ENCODE measurements at regions not wholly inside any gene's neighbourhood (a gene's known extent, or its start where the extent isn't known, plus 50 kb on each side); places are given as distances from the start of the nearest gene placed in this dataset.
"Not testable (repeated sequence)": the region's sequence is repeated elsewhere in the genome, so short reads cannot be mapped to it uniquely, and the experiment has no call there.

GRCh38 chr16:27640277-27640600 lies 90.3 kb downstream of the KATNIP start:
- Histone ChIP-seq H3K4me1 (ENCODE audit: insufficient read depth, low read length) (no peaks in the 10 kb centered on the region), H3K79me2 (ENCODE audit: insufficient read depth, low read length) (no peaks in the 10 kb centered on the region), H3K4me3 (ENCODE audit: low read depth in 1 of 2, low read length in 2 of 2) (no peak overlapping the region), H3K27me3 (ENCODE audit: insufficient read depth, low read length, poor library complexity) (no peaks in the 10 kb centered on the region), H3K9me3 (ENCODE audit: insufficient read depth, low read length, severe bottlenecking) (no peaks in the 10 kb centered on the region), H3K4me2 (ENCODE audit: insufficient read depth, low read length) (no peak overlapping the region), H3K36me3 (ENCODE audit: insufficient read depth, low read length) (peaks cover under 1% of the 10 kb centered on the region; the same call in 1 of the 2 replicates), H3K27ac (ENCODE audit: low read length) (no peak overlapping the region), H2AFZ (ENCODE audit: low read depth, low read length) (no peak overlapping the region), H4K20me1 (ENCODE audit: insufficient read depth, low read length) (no peaks in the 10 kb centered on the region), H3K9ac (ENCODE audit: low read depth, low read length) (no peak overlapping the region)
- TF ChIP-seq CTCF (IDR thresholded peaks at IDR 0.05; ENCODE audit: borderline replicate concordance, extremely low read depth, low read length, poor library complexity, severe bottlenecking) = no peak
- TF ChIP-seq EZH2 (IDR thresholded peaks at IDR 0.05; ENCODE audit: borderline replicate concordance, low read depth, low read length, severe bottlenecking) = no peak
- DNase-seq (no peak), ATAC-seq (ENCODE audit: insufficient read depth, low read depth) (no peak)

GRCh38 chr16:27641260-27641659 lies 91.3 kb downstream of the KATNIP start:
- no peak for ATAC-seq (ENCODE audit: insufficient read depth, low read depth)

GRCh38 chr16:27641734-27642415 lies 91.9 kb downstream of the KATNIP start:
- not testable (repeated sequence) for H3K4me1 ChIP-seq (ENCODE audit: insufficient read depth, low read length); H3K9ac ChIP-seq (ENCODE audit: low read depth, low read length); H3K9me3 ChIP-seq (ENCODE audit: insufficient read depth, low read length, severe bottlenecking); H4K20me1 ChIP-seq (ENCODE audit: insufficient read depth, low read length); H3K4me2 ChIP-seq (ENCODE audit: insufficient read depth, low read length); ATAC-seq (ENCODE audit: insufficient read depth, low read depth); H2AFZ ChIP-seq (ENCODE audit: low read depth, low read length); H3K27me3 ChIP-seq (ENCODE audit: insufficient read depth, low read length, poor library complexity); DNase-seq; H3K79me2 ChIP-seq (ENCODE audit: insufficient read depth, low read length); H3K27ac ChIP-seq (ENCODE audit: low read length); H3K36me3 ChIP-seq (ENCODE audit: insufficient read depth, low read length); H3K4me3 ChIP-seq (ENCODE audit: low read depth in 1 of 2, low read length in 2 of 2)

More at GRCh38 chr16:27641260-27641659, 91.3 kb downstream of the KATNIP start:
- Histone ChIP-seq H4K20me1 (ENCODE audit: insufficient read depth, low read length) (no peaks in the 10 kb centered on the region), H3K9ac (ENCODE audit: low read depth, low read length) (no peak overlapping the region), H3K79me2 (ENCODE audit: insufficient read depth, low read length) (no peaks in the 10 kb centered on the region), H3K4me2 (ENCODE audit: insufficient read depth, low read length) (no peak overlapping the region), H3K36me3 (ENCODE audit: insufficient read depth, low read length) (peaks cover 3% of the 10 kb centered on the region; the same call in 1 of the 2 replicates), H3K27me3 (ENCODE audit: insufficient read depth, low read length, poor library complexity) (no peaks in the 10 kb centered on the region), H3K4me1 (ENCODE audit: insufficient read depth, low read length) (no peaks in the 10 kb centered on the region), H3K27ac (ENCODE audit: low read length) (no peak overlapping the region), H3K9me3 (ENCODE audit: insufficient read depth, low read length, severe bottlenecking) (no peaks in the 10 kb centered on the region), H3K4me3 (ENCODE audit: low read depth in 1 of 2, low read length in 2 of 2) (no peak overlapping the region), H2AFZ (ENCODE audit: low read depth, low read length) (no peak overlapping the region)
- peak; percentile 23 for DNase-seq
- TF ChIP-seq CTCF (IDR thresholded peaks at IDR 0.05; ENCODE audit: borderline replicate concordance, extremely low read depth, low read length, poor library complexity, severe bottlenecking) (no peak), EZH2 (IDR thresholded peaks at IDR 0.05; ENCODE audit: borderline replicate concordance, low read depth, low read length, severe bottlenecking) (no peak)

GRCh38 chr16:27642756-27643155 lies 92.8 kb downstream of the KATNIP start:
- Histone ChIP-seq H3K27ac (ENCODE audit: low read length) (no peak overlapping the region), H3K9ac (ENCODE audit: low read depth, low read length) (no peak overlapping the region), H3K36me3 (ENCODE audit: insufficient read depth, low read length) (peaks cover 3% of the 10 kb centered on the region; the same call in 1 of the 2 replicates), H3K4me2 (ENCODE audit: insufficient read depth, low read length) (no peak overlapping the region), H3K4me1 (ENCODE audit: insufficient read depth, low read length) (no peaks in the 10 kb centered on the region), H3K4me3 (ENCODE audit: low read depth in 1 of 2, low read length in 2 of 2) (no peak overlapping the region), H3K9me3 (ENCODE audit: insufficient read depth, low read length, severe bottlenecking) (no peaks in the 10 kb centered on the region), H2AFZ (ENCODE audit: low read depth, low read length) (no peak overlapping the region), H4K20me1 (ENCODE audit: insufficient read depth, low read length) (no peaks in the 10 kb centered on the region), H3K27me3 (ENCODE audit: insufficient read depth, low read length, poor library complexity) (no peaks in the 10 kb centered on the region), H3K79me2 (ENCODE audit: insufficient read depth, low read length) (no peaks in the 10 kb centered on the region)
- peak; percentile 40 for TF ChIP-seq CTCF (IDR thresholded peaks at IDR 0.05; ENCODE audit: borderline replicate concordance, extremely low read depth, low read length, poor library complexity, severe bottlenecking)
- TF ChIP-seq EZH2 (IDR thresholded peaks at IDR 0.05; ENCODE audit: borderline replicate concordance, low read depth, low read length, severe bottlenecking) = no peak
- DNase-seq (peak; percentile 14), ATAC-seq (ENCODE audit: insufficient read depth, low read depth) (no peak)
